SJSA1 (cell line): ENCODE measurements at regions not wholly inside any gene's neighbourhood (a gene's known extent, or its start where the extent isn't known, plus 50 kb on each side); places are given as distances from the start of the nearest gene placed in this dataset.

Experiments used
- DNase-seq, 2 experiments: peaks; one replicate each; pipeline ENCODE4 v3.0.0-alpha.2; 2015 to 2020; ENCODE audit warnings: low spot score in 2 of 2, low read depth in 1 of 2
- H3K27ac ChIP-seq: fragments of 250-450 bp; sonication (Bioruptor Pico); 2 replicates; pipeline ENCODE4 v1.5.1; 2020; ENCODE audit warnings: mild to moderate bottlenecking, moderate library complexity
- H3K27me3 ChIP-seq: fragments of 250-450 bp; sonication (Bioruptor Pico); replicated peaks from 2 replicates; pipeline ENCODE4 v1.5.1; 2020; ENCODE audit warnings: mild to moderate bottlenecking, moderate library complexity
- H3K36me3 ChIP-seq: fragments of 250-450 bp; sonication (Bioruptor Pico); 2 replicates; pipeline ENCODE4 v1.5.1; 2020; ENCODE audit warnings: mild to moderate bottlenecking
- H3K4me1 ChIP-seq: fragments of 250-450 bp; sonication (Bioruptor Pico); replicated peaks from 2 replicates; pipeline ENCODE4 v1.6.1; 2021; ENCODE audit warnings: mild to moderate bottlenecking
- H3K4me3 ChIP-seq: fragments of 250-450 bp; sonication (Bioruptor Pico); 2 replicates; pipeline ENCODE4 v1.5.1; 2020; ENCODE audit warnings: mild to moderate bottlenecking
- H3K9me3 ChIP-seq: fragments of 250-450 bp; sonication (Bioruptor Pico); replicated peaks from 2 replicates; pipeline ENCODE4 v1.5.1; 2020; ENCODE audit warnings: mild to moderate bottlenecking

DNA sequence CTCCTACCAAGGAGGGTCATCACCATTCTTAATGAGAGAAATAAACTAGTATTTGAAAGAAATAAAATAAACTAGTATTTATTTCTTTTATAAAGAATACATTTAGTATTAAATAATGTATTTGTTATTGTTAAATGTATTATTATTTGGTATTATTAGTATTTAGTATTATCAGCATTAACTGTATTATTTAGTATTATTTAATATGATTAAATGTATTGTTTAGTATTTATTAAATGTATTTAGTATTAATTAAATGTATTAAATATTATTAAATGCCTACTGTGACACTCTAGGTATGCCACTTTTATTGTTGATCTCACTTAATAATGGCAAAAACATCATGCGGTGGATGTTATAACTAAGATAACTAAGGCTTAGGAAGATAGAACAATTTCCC lies 353.6 kb upstream of the MAP2 start:
- Histone ChIP-seq H3K27me3 (no peaks in the 10 kb centered on the region; the same call in 1 of the 2 replicates), H3K27ac (no peak overlapping the region), H3K9me3 (no peaks in the 10 kb centered on the region), H3K4me1 (no peaks in the 10 kb centered on the region), H3K36me3 (no peaks in the 10 kb centered on the region), H3K4me3 (no peak overlapping the region)
- no peak for DNase-seq

DNA sequence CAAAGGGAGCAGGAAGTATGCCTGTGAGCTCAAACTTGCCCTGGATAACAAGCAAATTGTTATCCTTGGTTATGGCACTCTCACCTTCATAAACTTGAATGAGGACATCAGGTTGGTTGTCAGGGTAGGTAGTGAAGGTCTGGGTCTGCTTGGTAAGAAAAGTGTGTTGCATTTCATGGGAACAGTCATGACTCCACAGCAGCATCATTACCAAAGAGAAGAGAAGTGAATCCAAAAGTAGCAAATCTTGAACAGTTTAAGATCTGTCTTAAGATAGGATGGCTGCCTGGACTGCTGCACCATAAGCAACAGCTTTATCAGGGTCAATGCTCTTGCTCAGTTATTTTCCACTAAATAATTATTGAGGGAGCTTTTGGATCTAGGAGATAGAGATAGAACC lies 350.7 kb upstream of the MAP2 start:
- no peaks in the 10 kb centered on the region for H3K9me3 ChIP-seq
- H3K4me3 ChIP-seq = no peak overlapping the region
- H3K36me3 ChIP-seq = no peaks in the 10 kb centered on the region

DNA sequence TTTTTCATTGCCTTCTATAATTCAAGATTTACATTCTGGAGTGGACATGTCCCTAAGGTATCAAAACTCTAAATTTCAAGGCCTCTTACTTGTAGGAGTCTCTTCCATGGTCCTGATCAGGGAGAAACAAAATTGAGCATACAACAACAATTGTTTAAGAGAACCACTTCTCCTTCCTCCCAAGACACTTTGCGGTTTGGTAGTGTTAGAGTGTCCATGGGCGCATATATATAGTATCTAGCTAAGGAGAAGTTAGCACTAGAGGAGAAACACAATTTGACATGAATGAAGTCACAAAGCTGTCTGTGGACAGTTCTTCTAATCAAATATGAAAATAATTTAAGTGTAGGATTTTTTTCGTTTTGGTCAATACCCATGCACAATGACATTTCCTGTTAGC lies 349.1 kb upstream of the MAP2 start:
- Histone ChIP-seq H3K4me3 (no peak overlapping the region), H3K36me3 (no peaks in the 10 kb centered on the region), H3K27ac (no peak overlapping the region), H3K4me1 (no peaks in the 10 kb centered on the region), H3K27me3 (no peaks in the 10 kb centered on the region; the same call in 1 of the 2 replicates), H3K9me3 (no peaks in the 10 kb centered on the region)
- no peak for DNase-seq

More for the DNA sequence above, 350.7 kb upstream of the MAP2 start:
- Histone ChIP-seq H3K27me3 (no peaks in the 10 kb centered on the region; the same call in 1 of the 2 replicates), H3K4me1 (no peaks in the 10 kb centered on the region), H3K27ac (no peak overlapping the region)
- no peak for DNase-seq

DNA sequence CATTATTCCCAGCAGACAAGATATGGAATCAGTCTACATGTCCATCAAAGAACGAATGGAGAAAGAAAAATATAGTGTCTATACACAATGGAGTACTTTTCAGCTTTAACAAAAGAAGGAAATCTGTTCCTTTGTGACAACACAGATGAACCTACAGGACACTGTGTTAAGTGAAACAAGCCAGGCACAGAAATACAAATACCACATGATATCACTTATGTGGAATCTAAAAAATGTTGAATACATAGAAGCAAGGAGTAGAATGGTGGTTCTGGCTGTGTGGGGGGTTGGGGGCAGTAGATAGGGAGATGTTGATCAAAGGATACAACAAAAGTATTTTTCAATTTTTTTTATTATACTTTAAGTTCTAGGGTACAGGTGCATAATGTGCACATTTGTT lies 347.7 kb upstream of the MAP2 start:
- Histone ChIP-seq H3K36me3 (no peaks in the 10 kb centered on the region), H3K27ac (no peak overlapping the region)

DNA sequence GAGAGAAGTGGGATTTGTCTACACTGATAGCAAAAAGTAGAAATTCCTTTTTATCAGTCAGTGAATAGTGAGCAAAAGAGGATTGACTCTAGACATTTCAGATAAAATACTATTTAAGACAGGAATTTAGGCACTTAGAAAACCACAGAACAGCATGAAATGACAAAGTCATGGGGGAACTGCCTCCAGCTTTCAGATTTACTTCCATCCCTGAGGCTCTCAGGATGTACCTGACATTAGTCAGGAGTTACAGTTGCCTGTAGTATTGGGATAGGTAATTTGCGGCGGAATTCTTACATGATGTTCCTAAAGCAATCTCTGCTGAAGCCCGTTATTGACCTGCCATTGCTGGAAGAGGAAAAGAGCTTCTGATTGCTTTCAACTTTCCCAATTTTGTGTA lies 337.1 kb upstream of the MAP2 start:
- no peak for DNase-seq
- no peaks in the 10 kb centered on the region for H3K36me3 ChIP-seq
- H3K4me3 ChIP-seq = no peak overlapping the region
- H3K27ac ChIP-seq = no peak overlapping the region
- no peaks in the 10 kb centered on the region for H3K9me3 ChIP-seq
- H3K27me3 ChIP-seq = no peaks in the 10 kb centered on the region
- no peaks in the 10 kb centered on the region for H3K4me1 ChIP-seq

More for the DNA sequence above, 347.7 kb upstream of the MAP2 start:
- DNase-seq = no peak
- Histone ChIP-seq H3K27me3 (no peaks in the 10 kb centered on the region), H3K4me1 (no peaks in the 10 kb centered on the region), H3K4me3 (no peak overlapping the region), H3K9me3 (no peaks in the 10 kb centered on the region)

DNA sequence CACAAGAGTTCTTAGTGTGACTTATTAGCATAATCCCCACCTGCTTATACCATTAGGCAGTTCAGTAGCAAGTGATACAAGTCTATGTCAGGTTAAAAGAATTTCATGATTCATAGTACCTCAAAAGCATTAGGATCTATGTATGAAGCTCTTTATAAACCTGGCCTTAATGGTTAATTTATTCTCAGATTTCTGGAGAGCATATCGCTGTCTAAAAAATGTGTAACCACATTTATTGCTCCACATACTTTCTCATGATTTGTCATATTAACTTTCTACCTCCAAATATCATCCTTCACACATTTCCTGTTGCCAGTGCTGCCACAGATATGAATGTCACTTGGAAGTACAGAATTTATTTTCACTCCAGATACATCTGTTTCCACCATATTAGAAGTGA lies 332.8 kb upstream of the MAP2 start:
- Histone ChIP-seq H3K4me1 (no peaks in the 10 kb centered on the region), H3K27me3 (no peaks in the 10 kb centered on the region), H3K4me3 (no peak overlapping the region), H3K36me3 (no peaks in the 10 kb centered on the region), H3K9me3 (no peaks in the 10 kb centered on the region), H3K27ac (no peak overlapping the region)
- DNase-seq = no peak

DNA sequence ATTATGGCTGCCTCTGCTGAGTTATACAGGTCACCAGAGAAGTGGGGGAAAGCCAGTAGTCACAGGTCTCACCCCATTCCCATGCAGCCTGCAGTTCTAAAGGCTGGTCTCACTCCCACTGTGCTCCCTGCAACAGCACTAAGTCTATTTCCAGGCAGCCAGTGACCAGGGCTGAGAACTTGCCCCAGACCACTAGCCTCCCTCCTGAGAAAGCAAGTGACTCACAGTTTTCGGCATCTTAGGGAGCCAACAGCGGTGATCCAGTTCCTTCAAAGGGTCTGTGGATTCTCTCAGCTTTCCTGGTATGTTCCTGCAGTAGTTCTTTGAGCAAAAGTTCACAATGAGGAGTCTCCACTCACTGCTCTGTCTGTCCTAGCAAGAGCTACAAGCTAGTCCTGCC lies 329.6 kb upstream of the MAP2 start:
- H3K27me3 ChIP-seq = no peaks in the 10 kb centered on the region
- no peaks in the 10 kb centered on the region for H3K9me3 ChIP-seq
- no peak for DNase-seq
- H3K27ac ChIP-seq = no peak overlapping the region
- no peaks in the 10 kb centered on the region for H3K4me1 ChIP-seq
- no peak overlapping the region for H3K4me3 ChIP-seq
- H3K36me3 ChIP-seq = no peaks in the 10 kb centered on the region

DNA sequence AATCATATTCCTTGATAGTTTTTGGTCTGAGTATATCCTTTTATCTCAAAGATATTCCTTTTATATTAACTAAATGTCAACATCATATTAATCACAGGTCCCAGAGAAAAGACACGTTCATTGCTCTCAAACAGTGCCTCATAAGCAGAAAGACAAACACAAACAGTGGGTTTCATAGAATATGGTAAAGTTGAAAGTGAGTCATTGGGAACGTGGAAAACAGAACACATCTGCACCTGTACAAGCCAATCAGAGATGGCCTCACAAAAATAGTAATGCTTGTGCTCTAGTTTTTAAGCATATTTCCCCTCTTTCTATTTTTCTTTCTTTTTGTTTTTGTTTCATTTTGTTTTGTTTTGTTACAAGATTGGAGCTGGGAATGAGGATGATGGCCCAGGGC lies 328.4 kb upstream of the MAP2 start:
- Histone ChIP-seq H3K4me1 (no peaks in the 10 kb centered on the region), H3K27me3 (no peaks in the 10 kb centered on the region), H3K36me3 (no peaks in the 10 kb centered on the region), H3K27ac (no peak overlapping the region), H3K4me3 (no peak overlapping the region), H3K9me3 (no peaks in the 10 kb centered on the region)
- no peak for DNase-seq

DNA sequence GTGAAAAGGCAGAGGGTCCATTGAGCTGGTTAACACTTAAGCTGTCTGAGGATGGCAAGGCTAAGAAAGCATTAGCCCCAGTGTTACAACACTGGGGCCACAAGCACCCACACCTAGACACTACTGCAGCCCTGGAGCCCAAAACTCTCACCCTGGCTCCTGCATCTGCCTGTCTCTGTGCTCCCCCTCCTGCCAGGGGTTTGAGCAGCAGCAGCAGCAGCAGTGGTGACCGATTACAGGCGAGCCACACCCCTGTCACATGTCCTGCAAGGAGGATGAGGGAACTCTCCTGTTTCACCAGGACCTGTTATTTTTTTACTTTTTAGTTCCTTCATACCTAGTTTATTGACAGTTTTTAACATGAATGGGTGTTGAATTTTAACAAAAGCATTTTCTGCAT lies 326.7 kb upstream of the MAP2 start:
- Histone ChIP-seq H3K36me3 (no peaks in the 10 kb centered on the region), H3K4me1 (no peaks in the 10 kb centered on the region), H3K4me3 (no peak overlapping the region), H3K9me3 (no peaks in the 10 kb centered on the region), H3K27ac (no peak overlapping the region), H3K27me3 (no peaks in the 10 kb centered on the region)
- DNase-seq = no peak

DNA sequence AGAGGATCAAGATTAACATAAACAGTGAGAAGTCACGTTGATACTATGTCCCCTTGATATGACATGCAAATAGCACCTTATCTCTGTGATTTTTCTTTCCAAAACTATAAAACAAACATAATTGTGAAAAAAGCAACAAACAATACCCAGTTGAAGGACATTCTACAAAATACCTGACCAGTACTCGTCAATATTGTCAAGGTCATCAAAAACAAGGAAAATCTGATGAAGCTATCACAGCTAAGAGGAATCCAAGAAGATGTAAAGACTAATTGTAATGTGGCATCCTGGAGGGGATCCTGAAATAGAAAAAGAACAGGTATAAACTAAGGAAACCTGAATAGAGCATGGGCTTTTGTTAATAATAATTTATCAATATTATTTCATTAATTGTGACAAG lies 321.5 kb upstream of the MAP2 start:
- DNase-seq = no peak
- no peak overlapping the region for H3K27ac ChIP-seq
- no peak overlapping the region for H3K4me3 ChIP-seq
- no peaks in the 10 kb centered on the region for H3K4me1 ChIP-seq
- H3K27me3 ChIP-seq = no peaks in the 10 kb centered on the region
- H3K36me3 ChIP-seq = no peaks in the 10 kb centered on the region
- H3K9me3 ChIP-seq = no peaks in the 10 kb centered on the region

DNA sequence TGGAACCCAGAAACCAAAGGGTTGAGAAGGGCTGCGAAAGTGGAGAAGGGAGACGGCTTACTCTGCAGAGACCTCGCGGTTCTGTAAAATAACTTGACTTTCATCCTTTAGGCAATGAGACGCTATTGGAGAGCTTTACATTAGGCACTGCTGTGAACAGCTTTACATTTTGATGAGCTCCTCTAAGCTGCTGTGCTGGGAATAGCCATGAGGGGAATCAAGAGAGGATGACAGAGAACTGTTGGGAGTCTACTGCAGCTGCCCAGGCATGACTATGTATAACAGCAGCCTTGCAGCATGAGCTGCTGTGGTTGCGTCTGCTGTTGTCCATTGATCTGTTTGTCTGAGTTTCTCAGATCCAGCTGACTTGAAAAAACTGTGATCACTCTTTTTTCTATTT lies 310.8 kb upstream of the MAP2 start:
- no peak for DNase-seq
- Histone ChIP-seq H3K9me3 (no peaks in the 10 kb centered on the region), H3K27me3 (no peaks in the 10 kb centered on the region), H3K4me1 (no peaks in the 10 kb centered on the region), H3K36me3 (no peaks in the 10 kb centered on the region), H3K4me3 (no peak overlapping the region), H3K27ac (no peak overlapping the region)

DNA sequence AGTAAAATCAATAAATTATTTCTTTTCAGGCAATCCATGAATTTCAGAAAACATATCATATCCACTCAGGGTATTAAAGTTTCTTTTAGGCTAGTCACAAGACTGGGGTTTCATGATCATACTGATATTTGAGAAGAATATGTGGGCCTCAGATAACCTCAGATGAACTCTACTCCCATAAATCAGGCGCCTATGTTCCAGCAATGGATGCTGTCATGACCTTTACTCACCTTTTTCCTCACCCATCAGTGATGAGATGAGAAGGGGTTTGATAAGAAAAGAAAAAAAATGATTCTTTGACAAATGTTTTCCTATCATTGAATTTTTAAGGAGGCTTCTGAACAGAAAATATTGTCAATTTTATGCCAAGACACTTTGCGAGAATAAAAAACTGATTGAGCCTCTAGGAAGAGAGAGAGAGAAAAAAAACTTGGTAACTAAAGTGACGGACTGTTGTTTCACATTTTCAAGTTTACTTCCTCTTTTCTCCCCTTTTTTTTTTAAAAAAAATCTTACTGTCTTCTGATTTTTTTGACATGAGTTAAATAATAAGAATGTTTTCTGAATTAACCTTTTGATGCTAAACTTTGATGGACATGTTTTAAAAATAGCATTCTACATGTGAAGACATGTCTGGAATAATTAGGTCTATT lies 309.1 kb upstream of the MAP2 start:
- Histone ChIP-seq H3K27ac (no peak overlapping the region), H3K4me3 (no peak overlapping the region), H3K27me3 (no peaks in the 10 kb centered on the region), H3K9me3 (no peaks in the 10 kb centered on the region), H3K4me1 (no peaks in the 10 kb centered on the region), H3K36me3 (no peaks in the 10 kb centered on the region)
- DNase-seq = no peak

DNA sequence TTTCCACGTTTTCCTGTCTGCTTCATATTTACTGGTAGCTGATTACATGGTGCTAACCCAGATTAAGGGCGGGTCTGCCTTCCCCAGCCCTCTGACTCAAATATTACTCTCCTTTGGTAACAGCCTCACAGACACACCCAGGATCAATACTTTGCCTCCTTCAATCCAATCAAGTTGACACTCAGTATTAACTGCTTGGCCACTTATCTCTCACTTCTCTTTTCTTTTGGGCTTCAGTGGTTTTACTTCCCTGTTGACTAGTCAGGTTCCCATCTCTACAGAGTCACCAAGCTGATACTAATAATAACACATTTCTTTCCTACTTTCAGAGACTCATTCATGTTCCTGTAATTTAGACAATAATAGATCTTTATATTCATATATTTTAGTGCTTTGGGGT lies 302.2 kb upstream of the MAP2 start:
- Histone ChIP-seq H3K9me3 (no peaks in the 10 kb centered on the region), H3K4me3 (no peak overlapping the region)
- DNase-seq = no peak

DNA sequence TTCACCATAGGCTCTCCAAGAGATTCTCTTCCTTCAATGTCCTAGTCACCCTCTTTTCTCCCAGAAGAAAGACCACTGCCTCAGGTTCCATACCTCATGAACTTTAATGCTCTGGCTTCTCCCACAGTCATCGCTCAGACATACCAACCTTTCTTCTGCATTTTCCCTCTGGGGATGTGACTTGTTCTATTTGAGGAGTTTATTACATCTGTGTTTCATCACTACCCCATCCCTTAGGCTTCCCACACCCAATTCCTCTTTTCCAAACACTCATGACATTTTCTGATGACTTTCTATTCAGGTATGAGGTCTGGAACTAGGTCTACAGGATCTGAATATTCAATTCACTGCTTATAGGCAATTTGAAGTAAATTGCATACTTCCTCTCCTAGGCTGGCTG lies 298.6 kb upstream of the MAP2 start:
- Histone ChIP-seq H3K27me3 (no peaks in the 10 kb centered on the region), H3K4me3 (no peak overlapping the region), H3K4me1 (no peaks in the 10 kb centered on the region), H3K27ac (no peak overlapping the region), H3K36me3 (no peaks in the 10 kb centered on the region), H3K9me3 (no peaks in the 10 kb centered on the region)
- no peak for DNase-seq

More for the DNA sequence above, 302.2 kb upstream of the MAP2 start:
- Histone ChIP-seq H3K4me1 (no peaks in the 10 kb centered on the region), H3K27me3 (no peaks in the 10 kb centered on the region), H3K36me3 (no peaks in the 10 kb centered on the region), H3K27ac (no peak overlapping the region)

DNA sequence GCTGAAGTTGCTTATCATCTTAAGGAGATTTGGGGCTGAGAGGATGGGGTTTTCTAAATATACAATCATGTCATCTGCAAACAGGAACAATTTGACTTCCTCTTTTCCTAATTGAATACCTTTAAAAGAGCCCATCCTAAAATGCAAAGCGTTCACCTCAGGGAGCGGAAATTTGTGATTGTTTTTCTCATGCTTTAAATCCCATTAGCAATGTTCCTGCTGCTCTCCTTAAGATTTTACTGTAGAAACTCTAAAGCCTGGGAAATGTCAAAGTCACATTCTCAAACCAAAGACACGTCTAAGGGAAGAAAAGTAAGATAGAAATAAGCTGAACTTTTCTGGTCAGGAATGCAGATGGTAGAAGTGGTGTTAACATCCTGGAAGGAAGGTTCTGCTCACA lies 285.8 kb upstream of the MAP2 start:
- H3K36me3 ChIP-seq = no peaks in the 10 kb centered on the region
- H3K27ac ChIP-seq = no peak overlapping the region
- no peaks in the 10 kb centered on the region for H3K9me3 ChIP-seq
- no peak for DNase-seq
- no peaks in the 10 kb centered on the region for H3K27me3 ChIP-seq
- no peak overlapping the region for H3K4me3 ChIP-seq
- H3K4me1 ChIP-seq = no peaks in the 10 kb centered on the region
